ENCODE measurements at regions not wholly inside any gene's neighbourhood (a gene's known extent, or its start where the extent isn't known, plus 50 kb on each side); places are given as distances from the start of the nearest gene placed in this dataset.

DNA sequence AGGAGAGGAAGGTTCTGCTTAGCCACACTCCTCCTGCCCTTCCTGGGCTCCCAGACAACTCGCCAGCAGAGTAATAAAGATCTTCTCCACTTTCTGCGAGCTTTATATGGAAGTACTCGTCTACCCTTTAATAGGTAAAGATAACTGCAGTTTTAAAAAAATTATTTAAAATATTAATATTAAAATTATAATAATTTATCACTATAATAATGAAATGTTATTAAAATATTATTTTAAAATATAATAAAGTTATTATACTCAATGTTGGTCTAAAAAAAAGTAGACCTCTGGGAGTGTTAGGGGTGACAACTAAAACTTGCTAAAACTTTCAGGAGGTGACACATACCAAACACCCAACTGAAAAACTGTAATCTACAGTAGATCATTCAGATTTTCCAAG, 81.5 kb downstream of the RBM43 start:
- TF ChIP-seq EZH2phosphoT487 (IDR thresholded peaks at IDR 0.05; ENCODE audit: borderline replicate concordance, low read length) = no peak
- TF ChIP-seq, protein P1, sequence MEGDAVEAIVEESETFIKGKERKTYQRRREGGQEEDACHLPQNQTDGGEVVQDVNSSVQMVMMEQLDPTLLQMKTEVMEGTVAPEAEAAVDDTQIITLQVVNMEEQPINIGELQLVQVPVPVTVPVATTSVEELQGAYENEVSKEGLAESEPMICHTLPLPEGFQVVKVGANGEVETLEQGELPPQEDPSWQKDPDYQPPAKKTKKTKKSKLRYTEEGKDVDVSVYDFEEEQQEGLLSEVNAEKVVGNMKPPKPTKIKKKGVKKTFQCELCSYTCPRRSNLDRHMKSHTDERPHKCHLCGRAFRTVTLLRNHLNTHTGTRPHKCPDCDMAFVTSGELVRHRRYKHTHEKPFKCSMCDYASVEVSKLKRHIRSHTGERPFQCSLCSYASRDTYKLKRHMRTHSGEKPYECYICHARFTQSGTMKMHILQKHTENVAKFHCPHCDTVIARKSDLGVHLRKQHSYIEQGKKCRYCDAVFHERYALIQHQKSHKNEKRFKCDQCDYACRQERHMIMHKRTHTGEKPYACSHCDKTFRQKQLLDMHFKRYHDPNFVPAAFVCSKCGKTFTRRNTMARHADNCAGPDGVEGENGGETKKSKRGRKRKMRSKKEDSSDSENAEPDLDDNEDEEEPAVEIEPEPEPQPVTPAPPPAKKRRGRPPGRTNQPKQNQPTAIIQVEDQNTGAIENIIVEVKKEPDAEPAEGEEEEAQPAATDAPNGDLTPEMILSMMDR (IDR thresholded peaks at IDR 0.05; ENCODE audit: low read depth, low read length, poor library complexity, severe bottlenecking) = no peak
- no peaks in the 10 kb centered on the region for H3K9me3 ChIP-seq (ENCODE audit: control insufficient read depth, insufficient read depth, low read length)
- H3F3A ChIP-seq (ENCODE audit: control insufficient read depth, insufficient read depth) = no peaks in the 10 kb centered on the region
- no peak overlapping the region for H3K27ac ChIP-seq (ENCODE audit: low read depth, low read length)
- H3K4me2 ChIP-seq (ENCODE audit: low read length) = no peak overlapping the region
- H3K4me3 ChIP-seq (ENCODE audit: low read length) = no peak overlapping the region
- no peaks in the 10 kb centered on the region for H3K27me3 ChIP-seq (ENCODE audit: control insufficient read depth, low read length)
- H3K79me2 ChIP-seq (ENCODE audit: control insufficient read depth, low read length) = no peaks in the 10 kb centered on the region
- H4K20me1 ChIP-seq (ENCODE audit: control insufficient read depth, insufficient read depth, low read depth, low read length) = no peaks in the 10 kb centered on the region
- H3K4me1 ChIP-seq (ENCODE audit: control insufficient read depth, low read length) = no peaks in the 10 kb centered on the region
- no peaks in the 10 kb centered on the region for H3K9me2 ChIP-seq (replicated peaks; ENCODE audit: control insufficient read depth, low read length)
- no peaks in the 10 kb centered on the region for H3K36me3 ChIP-seq (ENCODE audit: control insufficient read depth, low read length)

DNA sequence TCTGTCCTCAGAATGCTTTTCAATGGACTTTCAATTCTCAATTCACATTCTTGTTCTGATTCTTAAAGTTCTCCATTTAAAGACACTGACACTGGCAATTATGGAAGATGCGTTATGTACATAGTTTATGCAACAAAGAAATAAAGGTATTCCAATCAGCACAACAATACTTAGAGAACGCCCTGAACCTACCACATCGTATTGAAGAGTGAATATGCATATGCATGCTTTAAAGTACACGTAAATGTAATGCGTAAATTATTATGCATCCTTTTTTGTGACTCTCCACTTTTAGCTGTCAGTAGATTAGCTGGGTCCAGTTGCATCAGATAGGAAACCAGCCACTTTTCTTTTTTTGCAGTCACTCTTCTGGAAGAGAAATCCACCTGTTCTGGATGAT, 83.5 kb downstream of the RBM43 start:
- TF ChIP-seq, protein P1 (IDR thresholded peaks at IDR 0.05; ENCODE audit: low read depth, low read length, poor library complexity, severe bottlenecking) = no peak
- no peak for TF ChIP-seq EZH2phosphoT487 (IDR thresholded peaks at IDR 0.05; ENCODE audit: borderline replicate concordance, low read length)
- Histone ChIP-seq H4K20me1 (ENCODE audit: control insufficient read depth, insufficient read depth, low read depth, low read length) (no peaks in the 10 kb centered on the region), H3K9me3 (ENCODE audit: control insufficient read depth, insufficient read depth, low read length) (no peaks in the 10 kb centered on the region), H3K27me3 (ENCODE audit: control insufficient read depth, low read length) (no peaks in the 10 kb centered on the region), H3K36me3 (ENCODE audit: control insufficient read depth, low read length) (no peaks in the 10 kb centered on the region), H3K79me2 (ENCODE audit: control insufficient read depth, low read length) (no peaks in the 10 kb centered on the region), H3F3A (ENCODE audit: control insufficient read depth, insufficient read depth) (no peaks in the 10 kb centered on the region), H3K4me1 (ENCODE audit: control insufficient read depth, low read length) (no peaks in the 10 kb centered on the region), H3K9me2 (replicated peaks; ENCODE audit: control insufficient read depth, low read length) (no peaks in the 10 kb centered on the region), H3K27ac (ENCODE audit: low read depth, low read length) (no peak overlapping the region), H3K4me2 (ENCODE audit: low read length) (no peak overlapping the region), H3K4me3 (ENCODE audit: low read length) (no peak overlapping the region)

DNA sequence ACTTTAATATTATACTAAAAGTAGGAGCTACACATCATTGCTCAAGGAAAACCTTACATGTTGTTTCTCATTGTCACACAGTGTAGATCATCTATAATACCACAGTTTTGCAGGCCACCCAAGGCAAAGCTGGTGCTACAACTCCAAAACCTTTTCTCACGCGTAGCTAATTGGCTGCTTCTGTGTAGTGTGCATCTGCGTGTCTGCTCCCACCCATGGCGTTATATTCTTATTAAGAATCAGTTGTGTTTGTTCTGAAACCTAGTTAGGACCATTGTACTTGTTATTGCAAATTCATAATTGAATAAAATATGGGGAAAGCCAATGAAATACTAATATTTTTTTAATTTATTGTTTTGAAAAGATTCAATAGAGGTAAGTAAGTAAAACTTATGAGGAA, 83.9 kb downstream of the RBM43 start:
- Histone ChIP-seq H3K27ac (ENCODE audit: low read depth, low read length) (no peak overlapping the region), H3F3A (ENCODE audit: control insufficient read depth, insufficient read depth) (no peaks in the 10 kb centered on the region), H3K4me1 (ENCODE audit: control insufficient read depth, low read length) (no peaks in the 10 kb centered on the region), H3K36me3 (ENCODE audit: control insufficient read depth, low read length) (no peaks in the 10 kb centered on the region), H3K9me2 (replicated peaks; ENCODE audit: control insufficient read depth, low read length) (no peaks in the 10 kb centered on the region), H3K4me2 (ENCODE audit: low read length) (no peak overlapping the region), H3K27me3 (ENCODE audit: control insufficient read depth, low read length) (no peaks in the 10 kb centered on the region), H3K79me2 (ENCODE audit: control insufficient read depth, low read length) (no peaks in the 10 kb centered on the region), H3K9me3 (ENCODE audit: control insufficient read depth, insufficient read depth, low read length) (no peaks in the 10 kb centered on the region), H3K4me3 (ENCODE audit: low read length) (no peak overlapping the region), H4K20me1 (ENCODE audit: control insufficient read depth, insufficient read depth, low read depth, low read length) (no peaks in the 10 kb centered on the region)
- TF ChIP-seq, protein P1 (IDR thresholded peaks at IDR 0.05; ENCODE audit: low read depth, low read length, poor library complexity, severe bottlenecking) = no peak
- TF ChIP-seq EZH2phosphoT487 (IDR thresholded peaks at IDR 0.05; ENCODE audit: borderline replicate concordance, low read length) = no peak

DNA sequence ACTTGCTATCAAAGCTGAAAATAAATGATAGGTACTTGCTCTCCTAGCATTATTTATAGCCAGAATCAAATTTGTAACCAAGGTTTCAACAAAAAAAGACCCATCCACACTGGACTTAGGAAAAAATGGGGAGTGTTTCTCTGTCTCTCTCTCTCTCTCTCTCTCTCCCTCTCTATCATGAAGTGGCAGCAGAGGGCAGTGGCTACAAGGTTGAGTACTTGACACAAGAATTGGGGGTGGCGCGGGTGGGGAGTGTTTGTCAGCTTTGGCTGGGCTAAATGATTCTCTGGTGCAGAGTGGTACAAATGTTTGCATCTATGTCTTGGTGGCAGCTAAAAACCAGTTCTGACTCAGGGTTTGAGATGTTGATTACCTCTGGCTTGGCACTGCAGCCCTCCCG, 85.0 kb downstream of the RBM43 start:
- no peaks in the 10 kb centered on the region for H3K9me2 ChIP-seq (replicated peaks; ENCODE audit: control insufficient read depth, low read length)
- TF ChIP-seq EZH2phosphoT487 (IDR thresholded peaks at IDR 0.05; ENCODE audit: borderline replicate concordance, low read length) = no peak
- TF ChIP-seq, protein P1 (IDR thresholded peaks at IDR 0.05; ENCODE audit: low read depth, low read length, poor library complexity, severe bottlenecking) = no peak
- H3K79me2 ChIP-seq (ENCODE audit: control insufficient read depth, low read length) = no peaks in the 10 kb centered on the region
- no peaks in the 10 kb centered on the region for H3K4me1 ChIP-seq (ENCODE audit: control insufficient read depth, low read length)
- no peak overlapping the region for H3K4me2 ChIP-seq (ENCODE audit: low read length)
- H3K36me3 ChIP-seq (ENCODE audit: control insufficient read depth, low read length) = no peaks in the 10 kb centered on the region
- H3K27ac ChIP-seq (ENCODE audit: low read depth, low read length) = no peak overlapping the region
- no peaks in the 10 kb centered on the region for H4K20me1 ChIP-seq (ENCODE audit: control insufficient read depth, insufficient read depth, low read depth, low read length)
- no peak overlapping the region for H3K4me3 ChIP-seq (ENCODE audit: low read length)
- no peaks in the 10 kb centered on the region for H3K27me3 ChIP-seq (ENCODE audit: control insufficient read depth, low read length)
- no peaks in the 10 kb centered on the region for H3F3A ChIP-seq (ENCODE audit: control insufficient read depth, insufficient read depth)
- no peaks in the 10 kb centered on the region for H3K9me3 ChIP-seq (ENCODE audit: control insufficient read depth, insufficient read depth, low read length)

Data from DOHH2 (cell line).